Pancreas (tissue), 10 donors: ENCODE measurements at regions not wholly inside any gene's neighbourhood (a gene's known extent, or its start where the extent isn't known, plus 50 kb on each side); places are given as distances from the start of the nearest gene placed in this dataset.

Experiments
- ATAC-seq, 4 donors: fragments of 200-7000 bp; cut with Tn5 transposase; one replicate each; pipeline versions ENCODE4 v1.8.0 to v1.9.1; 2020; ENCODE audit warnings: mild to moderate bottlenecking in 4 of 4, moderate library complexity in 4 of 4
- DNase-seq, 6 donors: peaks; one replicate each; pipeline ENCODE4 v3.0.0-alpha.2; 2020
- FAIRE-seq: peaks from 2 replicates; lab custom pipeline; 2012; peaks lifted over from hg19 to GRCh38; lab: Jason Lieb, UNC
- H3K27ac ChIP-seq, 4 donors: fragments of 200-600 bp; sonication (generic); 1 replicate in 3 of 4; 2 replicates in 1 of 4; pipeline versions ENCODE4 v1.5.0 to v1.8.0; 2020
- H3K27me3 ChIP-seq, 4 donors: fragments of 200-600 bp; one replicate each; pipeline ENCODE4 v1.8.0; 2021
- H3K36me3 ChIP-seq, 3 donors: fragments of 200-600 bp; sonication (generic) in 1 of 3; one replicate each; pipeline versions ENCODE4 v1.5.0 to v1.8.0; 2020 to 2021
- H3K4me1 ChIP-seq, 3 donors: fragments of 200-600 bp; one replicate each; pipeline ENCODE4 v1.8.0; 2021
- H3K4me3 ChIP-seq, 4 donors: fragments of 200-600 bp; sonication (generic) in 2 of 4; one replicate each; pipeline versions ENCODE4 v1.5.0 to v1.8.0; 2020 to 2021
- H3K9me3 ChIP-seq, 4 donors: fragments of 200-600 bp; one replicate each; pipeline ENCODE4 v1.8.0; 2021
- CTCF ChIP-seq, 4 donors: fragments of 200-600 bp; sonication (generic) in 3 of 4; IDR thresholded peaks; one replicate each; pipeline versions ENCODE4 v1.5.0 to v1.8.0; 2021; ENCODE audit warnings: antibody characterized with exemption in 4 of 4
- WGBS, 2 donors: extraction: QIAGEN DNeasy Blood & Tissue Kit; methylation state at CpG; one replicate each; pipeline ENCODE4 v1.1.7; 2013; 5-methylcytosine and 5-hydroxymethylcytosine counted together
- intact Hi-C, 3 donors: fragments of 100-400 bp; cut with DNase I; formaldehyde crosslinking; loops; one replicate each; pipeline versions ENCODE4 v1.11.1 to v1.14.2; 2022
- donor health status: healthy with polysubstance abuse.
- donor health status: DM: no; HTN: no; CAD: no; lungs with moderate emphysema.
- donor health status: DM: no; HTN: no; CAD: no.
- donor health status: control.
- donor health status: control.
- donor health status: Bipolar disorder and iron deficiency.
- donor health status: DM: yes; HTN: yes; CAD: no.
- donor health status: DM: no; HTN: no; CAD: no.
- donor health status: DM: no; HTN: no; CAD: no.
- donor health status: DM: yes; HTN: yes; CAD: no.

- H3K27me3 ChIP-seq = no peaks in the 10 kb centered on the region
- no peaks in the 10 kb centered on the region for H3K4me1 ChIP-seq
- intact Hi-C loops = no loop called here
- no peak for ATAC-seq
- WGBS, 2 donors = 21 to 30% methylated on average over 3 of the region's 3 CpGs
- no peak overlapping the region for H3K4me3 ChIP-seq
- H3K9me3 ChIP-seq = no peaks in the 10 kb centered on the region
- no peak for TF ChIP-seq CTCF (IDR thresholded peaks at IDR 0.05)
- H3K36me3 ChIP-seq = no peaks in the 10 kb centered on the region
- no peak for DNase-seq
- no peak for FAIRE-seq
- H3K27ac ChIP-seq = no peak overlapping the region
Measured at GRCh38 chr4:17356926-17357325, 155.0 kb downstream of the QDPR start.

- TF ChIP-seq CTCF (IDR thresholded peaks at IDR 0.05) = no peak
- 69 to 76% methylated on average over 5 of the region's 5 CpGs for WGBS, 2 donors
Measured at GRCh38 chr4:17352357-17352756, 159.5 kb downstream of the QDPR start.

GRCh38 chr4:17347445-17347844, 164.4 kb downstream of the QDPR start:
- peak in 2 of 4 donors; percentile 13 for TF ChIP-seq CTCF (IDR thresholded peaks at IDR 0.05)
- H3K27me3 ChIP-seq = no peaks in the 10 kb centered on the region
- H3K36me3 ChIP-seq = no peaks in the 10 kb centered on the region
- FAIRE-seq = no peak
- WGBS, 2 donors = 38 to 45% methylated on average over 2 of the region's 2 CpGs
- H3K27ac ChIP-seq = no peak overlapping the region
- H3K4me3 ChIP-seq = no peak overlapping the region
- intact Hi-C loops = no loop called here
- peak in 3 of 4 donors; percentile 29 to 51 (median 41) for ATAC-seq
- DNase-seq = peak in 1 of 6 donors; percentile 12
- no peaks in the 10 kb centered on the region for H3K4me1 ChIP-seq
- H3K9me3 ChIP-seq = no peaks in the 10 kb centered on the region

More at GRCh38 chr4:17352357-17352756, 159.5 kb downstream of the QDPR start:
- FAIRE-seq = no peak
- DNase-seq = no peak
- intact Hi-C loops = no loop called here
- Histone ChIP-seq H3K36me3 (no peaks in the 10 kb centered on the region), H3K4me1 (no peaks in the 10 kb centered on the region), H3K4me3 (no peak overlapping the region), H3K27me3 (no peaks in the 10 kb centered on the region), H3K9me3 (no peaks in the 10 kb centered on the region), H3K27ac (no peak overlapping the region)
- ATAC-seq = no peak

- ATAC-seq (no peak), DNase-seq (no peak)
- H3K9me3 ChIP-seq = no peaks in the 10 kb centered on the region
Measured at GRCh38 chr4:17339376-17339775, 172.5 kb downstream of the QDPR start.

More at GRCh38 chr4:17339376-17339775, 172.5 kb downstream of the QDPR start:
- no peak overlapping the region for H3K27ac ChIP-seq
- no peaks in the 10 kb centered on the region for H3K36me3 ChIP-seq
- intact Hi-C loops = no loop called here
- WGBS, 2 donors = 42 to 57% methylated on average over 2 of the region's 2 CpGs
- H3K4me1 ChIP-seq = no peaks in the 10 kb centered on the region
- no peaks in the 10 kb centered on the region for H3K27me3 ChIP-seq
- H3K4me3 ChIP-seq = no peak overlapping the region
- FAIRE-seq = no peak
- TF ChIP-seq CTCF (IDR thresholded peaks at IDR 0.05) = no peak
